ENCODE measurements at regions not wholly inside any gene's neighbourhood (a gene's known extent, or its start where the extent isn't known, plus 50 kb on each side); places are given as distances from the start of the nearest gene placed in this dataset.

GRCh38 chr10:45246522-45246921, 68.9 kb downstream of the OR13A1 start:
- no peak for DNase-seq (ENCODE audit: low read depth)
- H3K4me3 ChIP-seq (ENCODE audit: low read depth, low read length) = no peak overlapping the region
- TF ChIP-seq CTCF (IDR thresholded peaks at IDR 0.05; ENCODE audit: low read depth, low read length) (no peak), MYC (IDR thresholded peaks at IDR 0.05; ENCODE audit: low read depth, low read length) (no peak), POLR2A (IDR thresholded peaks at IDR 0.05; ENCODE audit: extremely low read depth, insufficient read length) (no peak)
- TF ChIP-seq, protein P1, sequence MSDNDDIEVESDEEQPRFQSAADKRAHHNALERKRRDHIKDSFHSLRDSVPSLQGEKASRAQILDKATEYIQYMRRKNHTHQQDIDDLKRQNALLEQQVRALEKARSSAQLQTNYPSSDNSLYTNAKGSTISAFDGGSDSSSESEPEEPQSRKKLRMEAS (IDR thresholded peaks at IDR 0.05; ENCODE audit: low read depth, low read length) = no peak

- DNase-seq (ENCODE audit: low read depth) = peak; percentile 86
- peak overlapping the region; percentile 45 for H3K4me3 ChIP-seq (ENCODE audit: low read depth, low read length)
- peak; percentile 11 for TF ChIP-seq CTCF (IDR thresholded peaks at IDR 0.05; ENCODE audit: low read depth, low read length)
- TF ChIP-seq POLR2A (IDR thresholded peaks at IDR 0.05; ENCODE audit: extremely low read depth, insufficient read length) = no peak
- TF ChIP-seq, protein P1 (IDR thresholded peaks at IDR 0.05; ENCODE audit: low read depth, low read length) = 0 out of 2 replicates have a peak, but pooled peaks have one; percentile 8
Observed at GRCh38 chr10:45249978-45250693, 65.3 kb downstream of the OR13A1 start.

DNA sequence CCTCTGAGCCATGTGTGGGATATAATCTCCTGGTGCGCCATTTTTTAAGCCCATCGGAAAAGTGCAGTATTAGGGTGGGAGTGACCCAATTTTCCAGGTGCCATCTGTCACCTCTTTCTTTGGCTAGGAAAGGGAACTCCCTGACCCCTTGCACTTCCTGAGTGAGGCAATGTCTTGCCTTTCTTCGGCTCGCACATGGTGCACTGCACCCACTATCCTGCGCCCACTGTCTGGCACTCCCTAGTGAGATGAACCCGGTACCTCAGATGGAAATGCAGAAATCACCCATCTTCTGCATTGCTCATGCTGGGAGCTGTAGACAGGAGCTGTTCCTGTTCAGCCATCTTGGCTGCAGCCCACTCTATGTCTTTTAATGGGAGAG, 64.7 kb downstream of the OR13A1 start:
- peak; percentile 68 for DNase-seq (ENCODE audit: low read depth)
- H3K4me3 ChIP-seq (ENCODE audit: low read depth, low read length) = peak overlapping the region; percentile 45

All from NB4 (cell line).